ENCODE measurements at regions not wholly inside any gene's neighbourhood (a gene's known extent, or its start where the extent isn't known, plus 50 kb on each side); places are given as distances from the start of the nearest gene placed in this dataset.

DNA sequence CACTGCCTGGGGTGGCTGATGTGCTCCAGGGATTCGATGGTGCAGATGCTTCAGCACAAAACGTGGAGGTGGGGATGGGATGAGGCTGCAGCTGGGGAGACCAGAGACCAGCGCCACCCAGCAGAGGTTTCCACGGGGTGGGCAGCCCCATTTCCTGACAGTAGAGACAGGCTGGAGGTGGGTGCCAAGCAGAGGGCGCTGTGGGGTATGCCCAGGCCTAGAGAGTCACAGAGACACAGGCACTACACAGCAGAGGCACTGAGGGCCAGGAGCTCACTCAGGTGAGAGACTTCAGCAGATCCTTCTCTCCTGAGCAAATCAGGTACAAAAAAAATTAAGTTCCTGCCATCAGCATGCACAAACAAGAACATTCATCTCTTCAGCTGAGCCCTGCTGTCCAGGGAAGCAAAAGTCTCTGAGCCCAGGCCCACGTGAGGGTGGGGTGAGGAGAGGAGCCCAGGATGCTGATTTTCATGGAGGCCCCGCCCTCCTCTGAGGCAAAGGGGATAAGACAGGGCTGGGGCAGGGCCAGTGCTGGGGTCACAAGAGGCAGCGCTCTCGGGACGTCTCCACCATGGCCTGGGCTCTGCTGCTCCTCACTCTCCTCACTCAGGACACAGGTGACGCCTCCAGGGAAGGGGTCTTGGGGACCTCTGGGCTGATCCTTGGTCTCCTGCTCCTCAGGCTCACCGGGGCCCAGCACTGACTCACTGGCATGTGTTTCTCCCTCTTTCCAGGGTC is 53.1 kb downstream of the GGTLC2 start:
- TF ChIP-seq, protein P1, sequence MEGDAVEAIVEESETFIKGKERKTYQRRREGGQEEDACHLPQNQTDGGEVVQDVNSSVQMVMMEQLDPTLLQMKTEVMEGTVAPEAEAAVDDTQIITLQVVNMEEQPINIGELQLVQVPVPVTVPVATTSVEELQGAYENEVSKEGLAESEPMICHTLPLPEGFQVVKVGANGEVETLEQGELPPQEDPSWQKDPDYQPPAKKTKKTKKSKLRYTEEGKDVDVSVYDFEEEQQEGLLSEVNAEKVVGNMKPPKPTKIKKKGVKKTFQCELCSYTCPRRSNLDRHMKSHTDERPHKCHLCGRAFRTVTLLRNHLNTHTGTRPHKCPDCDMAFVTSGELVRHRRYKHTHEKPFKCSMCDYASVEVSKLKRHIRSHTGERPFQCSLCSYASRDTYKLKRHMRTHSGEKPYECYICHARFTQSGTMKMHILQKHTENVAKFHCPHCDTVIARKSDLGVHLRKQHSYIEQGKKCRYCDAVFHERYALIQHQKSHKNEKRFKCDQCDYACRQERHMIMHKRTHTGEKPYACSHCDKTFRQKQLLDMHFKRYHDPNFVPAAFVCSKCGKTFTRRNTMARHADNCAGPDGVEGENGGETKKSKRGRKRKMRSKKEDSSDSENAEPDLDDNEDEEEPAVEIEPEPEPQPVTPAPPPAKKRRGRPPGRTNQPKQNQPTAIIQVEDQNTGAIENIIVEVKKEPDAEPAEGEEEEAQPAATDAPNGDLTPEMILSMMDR (IDR thresholded peaks at IDR 0.05): no peak
- TF ChIP-seq POLR2AphosphoS5 (IDR thresholded peaks at IDR 0.05) (no peak), POLR2A (IDR thresholded peaks at IDR 0.05) (no peak)

Data from gastroesophageal sphincter (tissue), 3 donors.